ENCODE measurements at regions not wholly inside any gene's neighbourhood (a gene's known extent, or its start where the extent isn't known, plus 50 kb on each side); places are given as distances from the start of the nearest gene placed in this dataset.
"Not testable (repeated sequence)": the region's sequence is repeated elsewhere in the genome, so short reads cannot be mapped to it uniquely, and the experiment has no call there.

- Mint-ChIP-seq H3K27me3 (no peaks in the 10 kb centered on the region), H3K36me3 (peaks cover 2% of the 10 kb centered on the region), H3K4me3 (no peak overlapping the region), H3K9me3 (no peaks in the 10 kb centered on the region), H3K4me1 (no peaks in the 10 kb centered on the region), H3K27ac (no peak overlapping the region)
- DNase-seq: no peak
Measured at GRCh38 chrX:150269605-150270254, 93.4 kb upstream of the MAMLD1 start.

GRCh38 chrX:150270622-150271021 lies 92.5 kb upstream of the MAMLD1 start:
- no peaks in the 10 kb centered on the region for H3K4me1 Mint-ChIP-seq
- H3K9me3 Mint-ChIP-seq: no peaks in the 10 kb centered on the region
- DNase-seq: no peak
- H3K36me3 Mint-ChIP-seq: peaks cover 2% of the 10 kb centered on the region
- H3K4me3 Mint-ChIP-seq: no peak overlapping the region
- H3K27ac Mint-ChIP-seq: no peak overlapping the region
- no peaks in the 10 kb centered on the region for H3K27me3 Mint-ChIP-seq

DNA sequence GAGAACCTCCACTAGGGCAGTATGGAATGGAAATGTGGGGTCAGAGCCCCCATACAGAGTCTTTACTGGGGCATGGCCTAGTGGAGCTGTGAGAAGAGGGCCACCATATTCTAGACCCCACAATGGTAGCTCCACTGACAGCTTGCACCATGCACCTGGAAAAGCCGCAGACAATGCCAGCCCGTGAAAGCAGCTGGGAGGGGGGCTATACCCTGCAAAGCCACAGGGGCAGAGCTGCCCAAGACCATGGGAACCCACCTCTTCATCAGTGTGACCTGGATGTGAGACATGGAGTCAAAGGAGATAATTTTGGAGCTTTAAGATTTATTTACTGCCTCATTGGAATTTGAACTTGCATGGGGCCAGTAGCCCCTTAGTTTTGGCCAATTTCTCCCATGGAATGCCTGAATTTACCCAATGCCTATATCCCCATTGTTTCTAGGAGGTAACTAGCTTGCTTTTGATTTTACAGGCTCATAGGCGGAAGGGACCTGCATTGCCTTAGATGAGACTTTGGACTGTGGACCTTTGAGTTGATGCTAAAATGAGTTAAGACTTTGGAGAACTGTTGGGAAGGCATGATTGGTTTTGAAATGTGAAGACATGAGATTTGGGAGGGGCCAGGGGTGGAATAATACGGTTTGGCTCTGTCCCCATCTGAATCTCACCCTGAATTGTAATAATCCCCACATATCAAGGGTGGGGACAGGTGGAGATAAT lies 89.4 kb upstream of the MAMLD1 start:
- not testable (repeated sequence) for H3K36me3 Mint-ChIP-seq

DNA sequence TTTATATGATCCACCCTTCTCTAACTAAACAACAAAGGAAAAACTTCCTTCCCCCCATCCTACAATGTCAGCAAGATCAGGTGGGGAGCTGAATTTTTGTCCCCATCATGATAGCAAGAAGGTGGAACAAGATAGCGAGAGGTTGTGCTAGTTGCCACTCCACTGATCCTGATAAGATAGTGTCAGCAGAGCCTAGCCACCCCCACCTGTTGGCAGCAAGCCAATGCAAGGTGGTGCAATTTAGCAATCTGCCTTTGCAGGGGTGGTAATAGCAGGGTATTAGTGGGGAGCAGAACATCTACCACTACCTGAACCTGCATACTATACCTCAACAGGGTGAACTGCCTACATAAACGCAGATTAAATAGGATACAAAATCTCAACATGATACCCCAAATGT lies 80.2 kb upstream of the MAMLD1 start:
- H3K9me3 Mint-ChIP-seq: no peaks in the 10 kb centered on the region
- no peak for DNase-seq
- H3K27me3 Mint-ChIP-seq: no peaks in the 10 kb centered on the region
- H3K4me1 Mint-ChIP-seq: no peaks in the 10 kb centered on the region
- H3K4me3 Mint-ChIP-seq: no peak overlapping the region
- H3K27ac Mint-ChIP-seq: no peak overlapping the region
- no peaks in the 10 kb centered on the region for H3K36me3 Mint-ChIP-seq

More for the DNA sequence above, 89.4 kb upstream of the MAMLD1 start:
- not testable (repeated sequence) for H3K27me3 Mint-ChIP-seq, H3K9me3 Mint-ChIP-seq, DNase-seq, H3K27ac Mint-ChIP-seq, H3K4me1 Mint-ChIP-seq, H3K4me3 Mint-ChIP-seq

DNA sequence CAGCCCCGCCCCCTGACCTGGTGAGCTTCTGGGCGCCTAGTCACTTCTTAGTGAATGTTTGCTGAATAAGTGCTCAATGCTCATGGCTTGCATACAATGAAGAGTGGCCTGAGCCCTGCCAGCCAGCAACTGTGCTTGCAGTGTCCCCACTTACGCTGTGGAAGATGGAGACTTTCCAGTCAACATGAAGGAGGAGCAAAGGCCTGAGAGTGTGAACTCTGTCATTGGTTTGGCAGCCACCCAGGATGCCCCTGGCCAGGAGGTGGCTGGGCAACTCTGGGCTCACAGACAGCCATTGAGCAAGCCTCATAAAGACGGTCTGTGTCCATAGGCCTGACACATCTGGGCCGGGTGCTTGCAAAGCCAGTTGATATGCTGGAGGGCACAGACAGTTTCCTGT lies 72.1 kb upstream of the MAMLD1 start:
- Mint-ChIP-seq H3K9me3 (no peaks in the 10 kb centered on the region), H3K4me3 (no peak overlapping the region), H3K27me3 (no peaks in the 10 kb centered on the region), H3K27ac (no peak overlapping the region), H3K36me3 (no peaks in the 10 kb centered on the region), H3K4me1 (no peaks in the 10 kb centered on the region)
- DNase-seq: no peak

DNA sequence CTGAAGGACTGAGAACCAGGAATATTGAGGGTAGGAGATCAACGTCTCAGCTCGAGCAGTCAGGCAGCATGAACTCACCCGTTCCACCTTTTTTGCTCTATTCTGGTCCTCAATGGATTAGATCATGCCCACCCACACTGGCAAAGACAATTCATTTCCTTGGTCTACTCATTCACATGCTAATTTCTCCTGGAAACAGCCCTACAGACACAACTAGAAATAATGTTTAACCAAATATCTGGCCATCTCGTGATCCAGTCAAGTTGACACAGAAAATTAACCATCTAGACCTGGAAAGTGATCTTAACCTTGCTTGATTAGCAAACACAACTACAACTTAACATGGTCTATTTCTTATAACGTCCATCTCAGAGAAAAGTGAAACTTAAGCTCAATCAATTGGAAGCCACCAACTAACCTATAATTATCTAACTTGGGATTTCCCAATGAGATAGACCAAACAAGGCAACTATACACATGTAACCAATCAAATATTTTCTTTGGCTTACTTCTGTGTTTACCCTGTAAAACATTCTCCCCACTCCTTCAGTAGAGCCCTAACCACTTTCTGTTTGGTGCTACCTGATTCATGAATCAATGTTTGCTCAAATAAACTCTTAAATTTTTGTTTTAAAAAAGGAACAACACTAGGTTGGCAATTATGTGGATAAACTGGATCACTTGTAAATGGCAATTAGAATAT lies 69.7 kb upstream of the MAMLD1 start:
- no peaks in the 10 kb centered on the region for H3K4me1 Mint-ChIP-seq
- DNase-seq: no peak
- H3K4me3 Mint-ChIP-seq: no peak overlapping the region
- H3K36me3 Mint-ChIP-seq: no peaks in the 10 kb centered on the region
- H3K27ac Mint-ChIP-seq: no peak overlapping the region
- no peaks in the 10 kb centered on the region for H3K9me3 Mint-ChIP-seq
- H3K27me3 Mint-ChIP-seq: no peaks in the 10 kb centered on the region

- no peak for DNase-seq
- no peaks in the 10 kb centered on the region for H3K27me3 Mint-ChIP-seq
- no peak overlapping the region for H3K4me3 Mint-ChIP-seq
- no peaks in the 10 kb centered on the region for H3K36me3 Mint-ChIP-seq
- H3K4me1 Mint-ChIP-seq: no peaks in the 10 kb centered on the region
- no peaks in the 10 kb centered on the region for H3K9me3 Mint-ChIP-seq
- H3K27ac Mint-ChIP-seq: no peak overlapping the region
Measured at GRCh38 chrX:150298841-150299551, 64.1 kb upstream of the MAMLD1 start.

- no peaks in the 10 kb centered on the region for H3K4me1 Mint-ChIP-seq
- no peaks in the 10 kb centered on the region for H3K9me3 Mint-ChIP-seq
- H3K4me3 Mint-ChIP-seq: no peak overlapping the region
- H3K27ac Mint-ChIP-seq: no peak overlapping the region
- no peaks in the 10 kb centered on the region for H3K36me3 Mint-ChIP-seq
- H3K27me3 Mint-ChIP-seq: no peaks in the 10 kb centered on the region
- DNase-seq: no peak
Measured at GRCh38 chrX:150299579-150299978, 63.5 kb upstream of the MAMLD1 start.

GRCh38 chrX:150303386-150304097 lies 59.6 kb upstream of the MAMLD1 start:
- no peak for DNase-seq
- H3K4me1 Mint-ChIP-seq: no peaks in the 10 kb centered on the region
- no peak overlapping the region for H3K27ac Mint-ChIP-seq
- H3K27me3 Mint-ChIP-seq: no peaks in the 10 kb centered on the region
- no peaks in the 10 kb centered on the region for H3K36me3 Mint-ChIP-seq
- no peaks in the 10 kb centered on the region for H3K9me3 Mint-ChIP-seq
- H3K4me3 Mint-ChIP-seq: no peak overlapping the region

- Mint-ChIP-seq H3K9me3 (no peaks in the 10 kb centered on the region), H3K27ac (no peak overlapping the region), H3K36me3 (no peaks in the 10 kb centered on the region), H3K27me3 (no peaks in the 10 kb centered on the region), H3K4me3 (no peak overlapping the region), H3K4me1 (no peaks in the 10 kb centered on the region)
- DNase-seq: no peak
Measured at GRCh38 chrX:150306002-150306401, 57.1 kb upstream of the MAMLD1 start.

GRCh38 chrX:150308041-150308440 lies 55.1 kb upstream of the MAMLD1 start:
- DNase-seq: no peak
- H3K27ac Mint-ChIP-seq: no peak overlapping the region
- H3K4me1 Mint-ChIP-seq: no peaks in the 10 kb centered on the region
- no peaks in the 10 kb centered on the region for H3K9me3 Mint-ChIP-seq
- no peaks in the 10 kb centered on the region for H3K27me3 Mint-ChIP-seq
- no peaks in the 10 kb centered on the region for H3K36me3 Mint-ChIP-seq
- H3K4me3 Mint-ChIP-seq: no peak overlapping the region

- H3K9me3 Mint-ChIP-seq: no peaks in the 10 kb centered on the region
- no peaks in the 10 kb centered on the region for H3K4me1 Mint-ChIP-seq
- no peak overlapping the region for H3K27ac Mint-ChIP-seq
- no peaks in the 10 kb centered on the region for H3K27me3 Mint-ChIP-seq
- no peak for DNase-seq
- no peak overlapping the region for H3K4me3 Mint-ChIP-seq
- H3K36me3 Mint-ChIP-seq: no peaks in the 10 kb centered on the region
Measured at GRCh38 chrX:150308532-150309157, 54.5 kb upstream of the MAMLD1 start.

DNA sequence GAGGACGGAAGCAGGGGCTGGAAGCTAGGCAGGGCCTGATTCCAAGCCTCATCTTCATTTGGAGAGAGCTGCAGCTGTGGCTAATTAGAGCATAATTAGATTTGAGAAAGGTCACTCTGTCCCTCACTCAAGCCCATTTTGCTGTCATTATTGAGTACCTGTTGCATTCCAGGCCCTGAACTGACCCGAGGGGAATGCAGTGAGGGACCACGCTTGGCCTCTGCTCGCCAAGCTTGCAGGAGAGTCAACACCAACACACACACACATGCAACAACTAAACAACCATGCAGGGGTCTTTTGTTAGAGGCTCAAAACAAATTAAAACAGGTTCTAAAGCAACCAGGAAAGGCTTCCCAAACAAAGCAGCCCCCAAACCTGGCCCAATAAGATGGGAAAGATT lies 52.7 kb upstream of the MAMLD1 start:
- H3K27me3 Mint-ChIP-seq: no peaks in the 10 kb centered on the region
- no peak overlapping the region for H3K4me3 Mint-ChIP-seq
- H3K4me1 Mint-ChIP-seq: no peaks in the 10 kb centered on the region
- no peak overlapping the region for H3K27ac Mint-ChIP-seq
- DNase-seq: no peak
- no peaks in the 10 kb centered on the region for H3K36me3 Mint-ChIP-seq
- no peaks in the 10 kb centered on the region for H3K9me3 Mint-ChIP-seq

DNA sequence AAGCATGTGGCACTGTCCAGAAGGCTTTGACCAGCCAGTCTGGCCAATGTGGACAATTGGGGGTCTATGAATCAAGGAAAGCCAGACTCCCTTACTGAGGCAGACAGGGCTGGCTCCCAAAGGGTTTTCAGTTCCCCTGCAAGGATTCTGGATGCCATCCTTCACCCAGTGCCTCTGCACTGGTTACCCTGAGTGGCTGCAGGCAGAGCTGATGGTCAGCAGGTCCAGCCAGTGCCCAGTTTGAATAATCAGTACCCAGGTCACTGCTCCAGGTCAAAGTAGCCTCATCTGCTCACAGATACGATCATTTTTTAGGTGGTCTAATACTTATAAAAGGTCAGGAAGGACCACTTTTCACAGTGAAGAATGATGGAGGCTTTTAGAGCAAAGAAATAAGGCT lies 52.2 kb upstream of the MAMLD1 start:
- Mint-ChIP-seq H3K36me3 (no peaks in the 10 kb centered on the region), H3K27me3 (no peaks in the 10 kb centered on the region), H3K9me3 (no peaks in the 10 kb centered on the region), H3K4me1 (no peaks in the 10 kb centered on the region), H3K27ac (no peak overlapping the region), H3K4me3 (no peak overlapping the region)
- DNase-seq: no peak

Measured in activated naive CD8-positive, alpha-beta T cell treated with anti-CD3 and anti-CD28 coated beads for 36 hours (primary cell).